Activated CD4-positive, alpha-beta memory T cell treated with anti-CD3 and anti-CD28 coated beads for 36 hours (primary cell): ENCODE measurements at regions not wholly inside any gene's neighbourhood (a gene's known extent, or its start where the extent isn't known, plus 50 kb on each side); places are given as distances from the start of the nearest gene placed in this dataset.

Experiments
- CTCF ChIA-PET: fragments of 350-600 bp; sonication (Branson Sonifier 250); formaldehyde crosslinking; loops from one replicate; lab custom pipeline; 2021; ENCODE audit warnings: antibody characterized with exemption, inconsistent platforms; lab: Charles Lee
- POLR2A ChIA-PET: fragments of 350-600 bp; sonication (Branson Sonifier 250); formaldehyde crosslinking; loops from one replicate; lab custom pipeline; 2021; ENCODE audit warnings: antibody characterized with exemption; lab: Charles Lee
- DNase-seq: peaks from one replicate; pipeline ENCODE4 v3.0.0-alpha.2; 2020
- H3K27ac Mint-ChIP-seq: one replicate; pipeline ENCODE4 v1.8.0; 2021; ENCODE audit warnings: mixed read lengths
- H3K27me3 Mint-ChIP-seq: one replicate; pipeline ENCODE4 v1.8.0; 2021; ENCODE audit warnings: mixed read lengths
- H3K36me3 Mint-ChIP-seq: one replicate; pipeline ENCODE4 v1.8.0; 2021; ENCODE audit warnings: mixed read lengths
- H3K4me1 Mint-ChIP-seq: one replicate; pipeline ENCODE4 v1.8.0; 2021; ENCODE audit warnings: low read depth, mixed read lengths
- H3K4me3 Mint-ChIP-seq: one replicate; pipeline ENCODE4 v1.8.0; 2021; ENCODE audit warnings: mild to moderate bottlenecking, mixed read lengths
- H3K9me3 Mint-ChIP-seq: one replicate; pipeline ENCODE4 v1.8.0; 2021; ENCODE audit warnings: mixed read lengths
- intact Hi-C: fragments of 100-400 bp; cut with micrococcal nuclease; formaldehyde crosslinking; loops from one replicate; pipeline ENCODE4 v1.15.1; 2023

DNA sequence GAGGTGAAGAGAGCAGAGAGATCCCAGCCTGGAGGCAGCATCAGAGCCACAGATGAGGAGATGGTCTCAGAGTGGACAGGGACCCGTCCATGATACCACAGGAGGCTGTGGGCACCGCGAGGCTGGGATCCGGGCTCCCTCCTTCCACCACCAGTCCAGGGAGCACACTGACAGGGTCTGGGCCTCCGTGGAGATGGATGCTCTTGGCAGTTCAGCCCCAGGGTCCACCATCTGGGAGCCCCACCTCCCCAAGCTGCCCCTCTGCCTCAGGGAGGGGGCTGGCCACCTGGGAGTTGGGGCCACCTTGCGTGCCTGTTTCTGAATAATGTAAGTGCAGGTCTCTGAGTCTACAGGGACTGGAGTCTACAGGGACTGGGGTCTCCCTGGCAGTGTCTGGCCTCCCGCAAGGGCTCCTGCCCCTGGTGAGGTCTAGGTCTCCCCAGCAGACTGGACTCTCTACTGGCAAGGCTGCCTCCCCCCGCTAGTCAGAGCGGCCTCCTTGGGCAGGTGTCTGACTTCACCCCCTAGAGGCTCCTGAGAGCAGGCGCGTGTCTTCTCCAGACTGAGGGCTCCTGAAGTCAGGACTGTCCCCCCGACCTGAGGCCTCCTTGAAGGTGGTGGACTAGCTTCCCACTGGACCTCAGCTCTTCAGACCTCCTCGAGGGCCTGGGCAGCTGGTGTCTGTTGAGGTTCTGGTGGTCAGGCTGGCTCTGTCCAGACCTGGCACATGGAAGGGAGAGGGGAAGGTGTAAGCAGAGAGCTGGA lies 218.5 kb downstream of the PTPRU start:
- H3K27me3 Mint-ChIP-seq: peaks cover 9% of the 10 kb centered on the region
- DNase-seq: no peak
- peaks cover 3% of the 10 kb centered on the region for H3K9me3 Mint-ChIP-seq
- no peaks in the 10 kb centered on the region for H3K36me3 Mint-ChIP-seq
- CTCF ChIA-PET: no interaction called here
- H3K4me3 Mint-ChIP-seq: no peak overlapping the region
- intact Hi-C loops: no loop called here
- POLR2A ChIA-PET: no interaction called here
- no peaks in the 10 kb centered on the region for H3K4me1 Mint-ChIP-seq
- H3K27ac Mint-ChIP-seq: no peak overlapping the region

DNA sequence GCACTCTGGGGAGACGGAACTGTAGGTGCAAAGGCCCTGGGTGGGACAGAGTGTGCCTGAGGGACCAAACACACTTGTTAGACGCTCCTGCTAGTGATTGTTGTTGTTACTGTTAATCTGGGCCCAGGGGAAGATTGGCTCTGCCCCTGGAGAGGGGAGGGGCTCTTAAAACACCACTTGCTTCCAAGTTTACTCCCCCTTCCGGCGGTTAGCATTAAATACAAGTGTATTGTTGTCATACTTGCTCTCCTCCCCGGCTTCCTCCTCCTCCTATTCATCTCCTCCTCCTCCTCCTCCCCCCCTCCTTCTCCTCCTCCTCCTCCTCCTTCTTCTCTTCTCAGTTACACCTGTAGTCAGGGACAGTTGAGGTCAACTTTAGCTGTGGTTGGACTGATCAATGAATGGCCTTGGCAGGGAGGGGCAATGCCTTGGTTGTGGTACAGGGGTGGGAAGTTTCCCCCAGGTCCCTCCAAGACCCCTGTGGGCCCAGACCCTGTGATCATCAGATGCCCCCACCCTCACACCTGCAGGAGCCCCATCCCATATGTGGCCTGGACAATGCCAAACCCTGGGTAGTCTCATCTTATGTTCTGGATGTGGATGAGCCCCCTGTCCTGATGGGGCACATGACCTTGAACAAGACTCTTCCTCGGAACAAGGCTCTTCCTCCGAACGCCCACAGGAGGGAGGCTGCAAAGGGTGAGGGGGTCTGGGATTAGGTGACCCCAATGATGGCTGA lies 217.3 kb downstream of the PTPRU start:
- DNase-seq: no peak
- ChIA-PET CTCF (no interaction called here), POLR2A (no interaction called here)
- Mint-ChIP-seq H3K4me3 (no peak overlapping the region), H3K27ac (no peak overlapping the region), H3K4me1 (no peaks in the 10 kb centered on the region), H3K27me3 (peaks cover 9% of the 10 kb centered on the region), H3K36me3 (no peaks in the 10 kb centered on the region), H3K9me3 (peaks cover 3% of the 10 kb centered on the region)
- intact Hi-C loops: no loop called here

DNA sequence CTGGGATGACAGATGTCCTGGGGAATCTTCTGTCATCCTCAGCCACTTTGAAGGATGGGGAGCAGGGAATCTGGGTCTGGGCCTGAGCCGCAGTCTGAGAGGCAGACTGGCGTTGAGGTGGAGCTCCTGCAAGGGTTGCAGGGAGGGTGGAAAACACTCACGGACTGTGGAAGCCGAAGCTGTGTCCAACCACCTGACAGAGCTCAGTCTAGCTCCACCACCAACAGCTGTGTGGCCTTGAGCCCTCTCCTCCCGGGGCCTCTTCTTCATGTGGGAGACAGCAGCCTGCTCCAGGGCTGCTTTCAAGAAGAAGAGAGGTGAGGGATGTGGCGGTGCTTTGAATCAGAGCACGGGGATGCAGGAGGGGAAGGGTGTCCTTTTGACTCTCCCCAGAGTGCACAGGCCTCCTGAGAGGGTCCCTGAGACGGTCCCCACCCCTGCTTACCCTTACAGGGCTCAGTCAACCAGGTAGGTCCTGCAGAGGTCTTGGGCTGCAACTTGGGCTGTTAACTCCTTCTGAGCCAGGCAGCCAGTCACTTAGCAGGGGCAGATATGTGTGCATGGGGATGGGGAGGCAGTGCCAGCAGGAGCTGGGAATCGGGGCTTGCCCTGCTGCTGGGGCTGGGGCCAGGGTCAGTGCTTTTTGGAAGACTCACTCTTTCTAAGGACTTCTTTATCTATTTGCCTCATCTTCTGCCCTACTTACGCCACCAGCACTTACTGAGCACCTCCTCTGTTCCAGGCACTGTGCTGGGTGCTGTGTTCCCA lies 216.3 kb downstream of the PTPRU start:
- Mint-ChIP-seq H3K27me3 (peaks cover 9% of the 10 kb centered on the region), H3K27ac (no peak overlapping the region), H3K36me3 (no peaks in the 10 kb centered on the region), H3K4me1 (no peaks in the 10 kb centered on the region), H3K4me3 (no peak overlapping the region), H3K9me3 (peaks cover 3% of the 10 kb centered on the region)
- ChIA-PET CTCF (no interaction called here), POLR2A (no interaction called here)
- no peak for DNase-seq
- intact Hi-C loops: no loop called here

DNA sequence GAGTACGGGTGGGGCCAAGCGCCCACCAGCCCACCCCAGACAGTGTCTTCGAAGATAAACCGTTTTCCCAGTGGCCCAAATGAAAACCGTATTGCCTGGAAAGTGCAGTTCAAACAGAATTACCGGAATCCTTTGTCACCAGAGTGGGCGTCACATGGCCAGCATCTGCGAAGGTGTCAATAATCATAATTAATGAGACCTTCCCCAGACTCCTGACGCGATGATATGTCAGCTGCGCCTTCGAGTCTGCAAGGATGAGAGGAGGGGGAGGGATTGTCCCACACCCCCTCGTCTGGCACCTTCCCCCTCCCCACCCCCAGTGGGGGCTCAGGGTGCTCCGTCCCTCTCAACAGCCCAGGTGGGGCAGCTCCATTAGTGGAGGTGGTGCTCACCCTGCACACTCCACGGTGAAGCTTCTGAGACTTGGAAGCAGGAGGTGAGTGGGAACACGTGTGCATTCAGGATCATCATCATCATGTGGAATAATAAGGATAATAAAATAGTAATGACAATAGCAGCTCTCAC lies 215.1 kb downstream of the PTPRU start:
- DNase-seq: no peak
- Mint-ChIP-seq H3K27ac (no peak overlapping the region), H3K36me3 (no peaks in the 10 kb centered on the region), H3K27me3 (peaks cover 4% of the 10 kb centered on the region), H3K9me3 (no peaks in the 10 kb centered on the region), H3K4me1 (no peaks in the 10 kb centered on the region), H3K4me3 (no peak overlapping the region)
- intact Hi-C loops: no loop called here
- ChIA-PET CTCF (interaction anchor here (1.0 kb wide), 1 partner anchor 88 kb away, joined by 3 read pairs; no protein-coding TSS in a partner anchor), POLR2A (no interaction called here)

DNA sequence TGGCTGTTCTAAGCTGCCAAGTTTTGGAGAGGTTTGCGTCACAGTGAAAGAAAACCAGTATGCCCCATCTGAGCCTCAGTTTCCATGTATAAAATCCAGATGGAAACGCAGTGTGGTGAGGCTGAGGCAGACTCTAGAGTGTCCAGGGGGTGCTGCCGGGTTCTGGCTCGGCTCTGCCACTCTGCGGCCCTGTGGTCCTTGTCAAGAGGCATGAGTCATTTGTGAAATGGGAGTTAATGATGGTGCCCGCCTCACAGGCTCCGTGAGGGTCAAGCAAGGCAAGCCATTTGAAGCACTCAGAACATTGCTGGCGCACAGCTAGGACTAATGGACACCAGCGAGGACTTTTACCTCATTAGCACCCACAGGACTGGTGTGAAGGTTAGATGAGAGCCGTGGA lies 214.3 kb downstream of the PTPRU start:
- Mint-ChIP-seq H3K36me3 (no peaks in the 10 kb centered on the region), H3K4me3 (no peak overlapping the region), H3K27ac (no peak overlapping the region), H3K9me3 (no peaks in the 10 kb centered on the region), H3K27me3 (peaks cover 7% of the 10 kb centered on the region), H3K4me1 (no peaks in the 10 kb centered on the region)
- ChIA-PET CTCF (interaction anchor here (1.0 kb wide), 1 partner anchor 88 kb away, joined by 3 read pairs; no protein-coding TSS in a partner anchor), POLR2A (no interaction called here)
- intact Hi-C loops: no loop called here
- no peak for DNase-seq

DNA sequence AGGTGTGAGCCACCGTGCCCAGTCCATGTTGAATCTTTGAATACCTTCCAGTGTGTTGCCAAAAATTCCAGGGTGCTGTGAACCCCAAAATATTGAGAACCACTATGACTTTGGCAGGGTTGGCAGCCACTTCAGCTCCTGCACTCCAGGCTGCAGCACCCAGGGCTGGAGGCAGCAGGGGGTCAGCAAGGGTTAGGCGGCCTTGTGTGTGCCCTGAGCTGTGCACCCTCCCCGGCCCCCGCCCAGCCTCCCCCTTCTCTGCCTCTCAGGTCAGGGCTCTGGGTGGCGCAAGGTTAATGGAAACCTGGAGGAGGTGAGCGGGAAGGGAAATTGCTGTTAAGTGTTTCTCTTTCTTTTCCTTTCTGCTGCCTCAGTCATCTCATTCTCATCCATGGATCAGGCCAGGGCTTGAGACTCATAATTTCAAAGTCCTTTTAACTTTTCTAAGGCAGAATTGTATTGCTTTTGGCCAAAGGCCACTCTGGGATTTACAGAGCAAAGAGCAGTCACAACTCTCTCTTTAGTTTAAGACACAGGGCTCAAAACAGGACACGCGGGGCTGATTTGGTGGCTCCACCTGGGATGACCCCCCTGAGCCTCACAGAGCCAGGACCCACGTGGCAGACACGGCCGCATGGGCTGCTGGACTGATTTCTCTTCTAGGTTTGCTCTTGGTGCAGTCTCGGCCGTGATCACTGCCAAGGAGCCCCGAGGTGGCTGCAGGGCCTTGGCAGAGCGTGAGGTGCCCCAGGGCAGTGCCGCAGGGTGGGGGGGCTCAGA lies 212.3 kb downstream of the PTPRU start:
- ChIA-PET CTCF (no interaction called here), POLR2A (no interaction called here)
- Mint-ChIP-seq H3K27ac (no peak overlapping the region), H3K36me3 (no peaks in the 10 kb centered on the region), H3K27me3 (peaks cover 11% of the 10 kb centered on the region), H3K4me3 (no peak overlapping the region), H3K4me1 (no peaks in the 10 kb centered on the region), H3K9me3 (no peaks in the 10 kb centered on the region)
- intact Hi-C loops: no loop called here
- DNase-seq: no peak

DNA sequence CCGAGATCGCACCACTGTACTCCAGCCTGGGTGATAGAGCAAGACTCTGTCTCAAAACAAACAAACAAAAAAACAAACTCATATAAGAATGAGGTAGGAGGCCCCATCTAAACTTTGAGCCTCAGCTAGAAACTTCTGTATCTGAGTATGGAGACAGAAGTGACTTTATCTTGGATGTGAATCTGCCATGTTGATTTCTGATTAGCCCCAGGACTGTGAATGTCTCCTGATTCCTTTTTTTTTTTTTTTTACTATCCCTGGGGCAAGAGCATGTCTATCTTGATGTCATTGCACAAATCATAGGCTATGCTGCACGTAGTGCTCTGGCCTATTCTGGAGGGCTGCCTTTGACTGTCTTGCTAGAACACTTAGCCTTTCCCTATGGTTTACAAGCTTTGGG lies 211.0 kb downstream of the PTPRU start:
- H3K27ac Mint-ChIP-seq: no peak overlapping the region
- no peaks in the 10 kb centered on the region for H3K4me1 Mint-ChIP-seq
- POLR2A ChIA-PET: no interaction called here
- intact Hi-C loops: no loop called here
- no peaks in the 10 kb centered on the region for H3K9me3 Mint-ChIP-seq
- no peaks in the 10 kb centered on the region for H3K36me3 Mint-ChIP-seq
- CTCF ChIA-PET: no interaction called here
- no peak overlapping the region for H3K4me3 Mint-ChIP-seq
- no peak for DNase-seq
- H3K27me3 Mint-ChIP-seq: peaks cover 9% of the 10 kb centered on the region

DNA sequence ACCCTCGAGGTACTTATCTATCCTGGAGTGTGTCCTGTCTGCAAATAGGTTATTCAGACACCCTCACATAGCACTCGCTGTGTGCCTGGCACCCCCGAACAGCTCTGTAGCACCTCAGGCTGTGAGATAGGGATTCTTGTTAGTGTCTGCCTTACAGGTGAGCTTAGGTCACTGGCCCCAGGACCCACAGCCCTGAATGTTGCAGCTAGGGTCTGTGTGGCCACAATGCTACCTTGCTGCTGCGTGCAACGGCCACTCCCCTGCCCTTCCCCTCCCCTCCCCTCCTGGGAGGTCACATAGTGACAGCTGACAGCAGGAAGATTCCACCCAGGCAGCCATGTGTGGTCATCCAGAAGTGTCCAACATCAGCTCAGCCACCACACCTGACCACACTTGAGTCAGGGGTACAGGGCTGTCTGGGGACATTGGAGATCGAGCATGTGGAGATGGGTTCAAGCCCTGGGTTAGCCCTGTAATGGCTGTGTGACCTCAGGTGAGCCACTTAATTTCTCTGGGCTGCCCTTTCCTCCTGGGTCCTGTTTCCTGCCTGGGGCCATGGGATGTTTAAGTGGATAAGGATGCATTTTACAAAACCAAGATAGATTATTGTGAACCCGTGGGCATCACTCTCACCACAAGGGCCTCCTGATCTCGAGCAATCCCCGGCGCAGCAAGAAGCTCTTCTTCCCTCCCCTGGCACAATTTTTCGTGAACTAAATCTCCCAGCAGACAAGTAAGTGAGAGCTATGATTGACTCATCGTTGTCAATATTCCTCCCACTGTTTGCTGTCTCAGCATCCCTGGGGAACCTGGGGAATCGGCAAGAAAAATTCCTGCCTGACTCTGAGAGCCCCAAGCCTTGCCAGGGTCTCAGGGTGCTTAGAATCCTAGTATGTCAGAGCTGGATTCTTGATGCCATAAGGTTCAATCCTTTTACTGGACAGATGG lies 208.7 kb downstream of the PTPRU start:
- intact Hi-C loops: no loop called here
- ChIA-PET POLR2A (no interaction called here), CTCF (no interaction called here)
- H3K9me3 Mint-ChIP-seq: no peaks in the 10 kb centered on the region
- H3K27ac Mint-ChIP-seq: no peak overlapping the region
- no peaks in the 10 kb centered on the region for H3K4me1 Mint-ChIP-seq
- H3K4me3 Mint-ChIP-seq: no peak overlapping the region
- peaks cover 10% of the 10 kb centered on the region for H3K27me3 Mint-ChIP-seq
- no peak for DNase-seq
- no peaks in the 10 kb centered on the region for H3K36me3 Mint-ChIP-seq

DNA sequence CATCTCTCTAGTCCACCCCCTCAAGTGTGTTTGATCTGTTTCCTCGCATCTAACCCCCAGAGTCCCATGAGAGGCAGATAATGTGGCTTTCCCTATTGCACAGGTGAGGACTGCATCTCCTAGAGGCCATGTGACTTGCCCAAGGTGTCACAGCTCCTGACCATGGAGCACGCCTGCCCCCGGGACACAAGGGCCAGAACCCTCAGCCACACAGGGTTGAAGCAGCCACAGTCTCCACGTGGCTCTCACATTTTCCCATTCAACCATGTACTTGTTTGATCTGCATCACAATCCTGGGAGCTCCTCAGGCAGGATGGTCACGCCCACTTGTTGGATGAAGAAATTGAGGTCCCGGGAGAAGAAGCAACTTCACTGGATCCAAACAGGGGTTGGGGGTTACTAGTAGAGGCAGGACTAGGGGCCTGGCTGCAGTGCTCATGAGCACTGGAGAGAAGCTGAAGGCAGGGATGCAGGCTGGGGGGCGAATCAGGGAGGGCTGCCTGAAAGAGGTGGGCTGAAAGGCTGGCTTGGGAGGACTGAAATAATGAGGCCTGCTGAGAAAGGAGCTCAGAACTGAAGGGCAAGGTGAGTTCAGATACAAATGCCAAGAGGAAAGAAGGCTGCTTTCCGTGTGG lies 207.9 kb downstream of the PTPRU start:
- Mint-ChIP-seq H3K4me3 (no peak overlapping the region), H3K27ac (no peak overlapping the region), H3K36me3 (no peaks in the 10 kb centered on the region), H3K9me3 (no peaks in the 10 kb centered on the region), H3K4me1 (no peaks in the 10 kb centered on the region), H3K27me3 (peaks cover 14% of the 10 kb centered on the region)
- ChIA-PET CTCF (no interaction called here), POLR2A (no interaction called here)
- no peak for DNase-seq
- intact Hi-C loops: no loop called here

DNA sequence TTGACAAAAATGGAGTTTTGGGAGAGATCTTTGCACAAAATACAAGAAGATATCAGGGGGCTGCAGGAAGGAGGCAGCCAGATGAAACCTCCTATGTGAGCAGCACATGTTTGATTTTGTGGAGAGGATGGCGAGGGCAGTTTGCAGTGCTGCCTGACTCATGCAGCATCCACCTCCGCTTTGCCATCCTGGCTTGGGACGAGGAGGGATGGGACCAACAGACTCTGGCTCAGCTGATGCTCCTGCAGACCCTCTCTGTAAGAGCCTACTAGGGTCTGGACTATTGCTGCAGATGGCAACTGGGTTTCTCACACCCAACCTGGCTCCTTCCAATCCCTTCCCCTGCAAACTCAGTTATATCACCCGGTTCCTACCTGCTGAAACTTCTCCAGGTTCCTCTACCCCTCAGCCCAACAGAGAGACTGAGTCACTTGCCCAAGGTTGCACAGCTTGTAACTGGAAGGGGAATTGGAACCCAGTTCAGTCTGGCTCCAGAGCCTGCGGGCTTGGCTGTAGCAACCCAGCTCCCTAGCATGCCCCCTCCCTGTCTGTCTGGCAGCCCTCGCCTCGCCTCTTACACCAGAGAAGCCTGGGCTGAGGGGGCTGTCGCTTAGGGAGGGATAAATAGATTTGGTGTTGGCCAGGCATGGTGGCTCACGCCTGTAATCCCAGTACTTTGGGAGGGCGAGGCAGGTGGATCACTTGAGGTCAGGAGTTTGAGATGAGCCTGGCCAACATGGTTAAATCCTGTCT lies 205.8 kb downstream of the PTPRU start:
- ChIA-PET POLR2A (no interaction called here), CTCF (no interaction called here)
- no peak for DNase-seq
- intact Hi-C loops: no loop called here
- no peaks in the 10 kb centered on the region for H3K4me1 Mint-ChIP-seq
- H3K27ac Mint-ChIP-seq: no peak overlapping the region
- H3K4me3 Mint-ChIP-seq: no peak overlapping the region
- peaks cover 20% of the 10 kb centered on the region for H3K27me3 Mint-ChIP-seq
- H3K36me3 Mint-ChIP-seq: no peaks in the 10 kb centered on the region
- H3K9me3 Mint-ChIP-seq: no peaks in the 10 kb centered on the region
